ENCODE measurements at regions not wholly inside any gene's neighbourhood (a gene's known extent, or its start where the extent isn't known, plus 50 kb on each side); places are given as distances from the start of the nearest gene placed in this dataset.
"Not testable (repeated sequence)": the region's sequence is repeated elsewhere in the genome, so short reads cannot be mapped to it uniquely, and the experiment has no call there.

- H3K4me1 ChIP-seq (ENCODE audit: control insufficient read depth, insufficient read depth, low read length): no peaks in the 10 kb centered on the region
- POLR2A ChIA-PET: interaction anchor here (0.6 kb wide), 1 partner anchor 33 kb away, joined by 3 read pairs; no protein-coding TSS in a partner anchor
- H3K9me3 ChIP-seq (ENCODE audit: control insufficient read depth, insufficient read depth, low read depth, low read length): no peaks in the 10 kb centered on the region
- in situ Hi-C loops (cut with HindIII; ENCODE audit: low pct_unique_long_range_greater_than_20kb, low sequenced_read_pairs): no loop called here
- DNase-seq (ENCODE audit: low read depth, low spot score) (no peak), ATAC-seq (no peak)
- H3K27ac ChIP-seq (ENCODE audit: low read length): no peak overlapping the region
- no peak for TF ChIP-seq POLR2AphosphoS5 (IDR thresholded peaks at IDR 0.05; ENCODE audit: low read depth, low read length)
- H3K4me3 ChIP-seq (ENCODE audit: low read depth in 2 of 2, low read length in 2 of 2): no peak overlapping the region
- CTCF ChIA-PET: no interaction called here
- no TSS peak for BruUV-seq (replicated peaks)
- H3K36me3 ChIP-seq (ENCODE audit: control insufficient read depth, insufficient read depth, low read length): no peaks in the 10 kb centered on the region
- H3K27me3 ChIP-seq (ENCODE audit: control insufficient read depth, insufficient read depth, low read length): no peaks in the 10 kb centered on the region
- intact Hi-C loops (cut with micrococcal nuclease; ENCODE audit: unreplicated experiment): no loop called here
Measured at GRCh38 chr5:126143622-126144021, 279.6 kb upstream of the GRAMD2B start.

DNA sequence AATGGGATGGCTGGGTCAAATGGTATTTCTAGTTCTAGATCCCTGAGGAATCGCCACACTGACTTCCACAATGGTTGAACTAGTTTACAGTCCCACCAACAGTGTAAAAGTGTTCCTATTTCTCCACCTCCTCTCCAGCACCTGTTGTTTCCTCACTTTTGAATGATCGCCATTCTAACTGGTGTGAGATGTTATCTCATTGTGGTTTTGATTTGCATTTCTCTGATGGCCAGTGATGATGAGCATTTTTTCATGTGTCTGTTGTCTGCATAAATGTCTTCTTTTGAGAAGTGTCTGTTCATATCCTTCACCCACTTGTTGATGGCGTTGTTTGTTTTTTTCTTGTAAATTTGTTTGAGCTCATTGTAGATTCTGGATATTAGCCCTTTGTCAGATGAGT is 272.9 kb upstream of the GRAMD2B start:
- in situ Hi-C loops (cut with HindIII; ENCODE audit: low pct_unique_long_range_greater_than_20kb, low sequenced_read_pairs); H3K4me3 ChIP-seq (ENCODE audit: low read depth in 2 of 2, low read length in 2 of 2); DNase-seq (ENCODE audit: low read depth, low spot score); POLR2A ChIA-PET; H3K36me3 ChIP-seq (ENCODE audit: control insufficient read depth, insufficient read depth, low read length); BruUV-seq (replicated peaks); CTCF ChIA-PET; H3K27me3 ChIP-seq (ENCODE audit: control insufficient read depth, insufficient read depth, low read length); H3K27ac ChIP-seq (ENCODE audit: low read length); H3K4me1 ChIP-seq (ENCODE audit: control insufficient read depth, insufficient read depth, low read length); intact Hi-C loops (cut with micrococcal nuclease; ENCODE audit: unreplicated experiment); ATAC-seq; H3K9me3 ChIP-seq (ENCODE audit: control insufficient read depth, insufficient read depth, low read depth, low read length): not testable (repeated sequence)

DNA sequence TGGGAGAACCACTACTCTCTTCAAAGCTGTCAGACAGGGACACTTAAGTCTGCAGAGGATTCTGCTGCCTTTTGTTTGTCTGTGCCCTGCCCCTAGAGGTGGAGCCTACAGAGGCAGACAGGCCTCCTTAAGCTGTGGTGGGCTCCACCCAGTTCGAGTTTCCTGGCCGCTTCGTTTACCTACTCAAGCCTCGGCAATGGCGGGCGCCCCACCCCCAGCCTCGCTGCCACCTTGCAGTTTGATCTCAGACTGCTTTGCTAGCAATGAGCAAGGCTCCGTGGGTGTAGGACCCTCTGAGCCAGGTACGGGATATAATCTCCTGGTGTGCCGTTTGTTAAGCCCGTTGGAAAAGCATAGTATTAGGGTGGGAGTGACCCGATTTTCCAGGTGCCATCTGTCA is 267.9 kb upstream of the GRAMD2B start:
- H3K27ac ChIP-seq (ENCODE audit: low read length); H3K9me3 ChIP-seq (ENCODE audit: control insufficient read depth, insufficient read depth, low read depth, low read length); H3K4me1 ChIP-seq (ENCODE audit: control insufficient read depth, insufficient read depth, low read length); H3K4me3 ChIP-seq (ENCODE audit: low read depth in 2 of 2, low read length in 2 of 2); in situ Hi-C loops (cut with HindIII; ENCODE audit: low pct_unique_long_range_greater_than_20kb, low sequenced_read_pairs); H3K27me3 ChIP-seq (ENCODE audit: control insufficient read depth, insufficient read depth, low read length); ATAC-seq; CTCF ChIA-PET; BruUV-seq (replicated peaks); H3K36me3 ChIP-seq (ENCODE audit: control insufficient read depth, insufficient read depth, low read length); POLR2A ChIA-PET; DNase-seq (ENCODE audit: low read depth, low spot score); intact Hi-C loops (cut with micrococcal nuclease; ENCODE audit: unreplicated experiment): not testable (repeated sequence)

- in situ Hi-C loops (cut with HindIII; ENCODE audit: low pct_unique_long_range_greater_than_20kb, low sequenced_read_pairs) (no loop called here), intact Hi-C loops (cut with micrococcal nuclease; ENCODE audit: unreplicated experiment) (no loop called here)
- H3K36me3 ChIP-seq (ENCODE audit: control insufficient read depth, insufficient read depth, low read length): no peaks in the 10 kb centered on the region
- H3K4me1 ChIP-seq (ENCODE audit: control insufficient read depth, insufficient read depth, low read length): no peaks in the 10 kb centered on the region
- BruUV-seq (replicated peaks): no TSS peak
- DNase-seq (ENCODE audit: low read depth, low spot score) (no peak), ATAC-seq (no peak)
- ChIA-PET POLR2A (no interaction called here), CTCF (no interaction called here)
- no peak overlapping the region for H3K27ac ChIP-seq (ENCODE audit: low read length)
- peaks cover 8% of the 10 kb centered on the region; the same call in 1 of the 2 replicates for H3K9me3 ChIP-seq (ENCODE audit: control insufficient read depth, insufficient read depth, low read depth, low read length)
- no peak overlapping the region for H3K4me3 ChIP-seq (ENCODE audit: low read depth in 2 of 2, low read length in 2 of 2)
- TF ChIP-seq, protein P1, sequence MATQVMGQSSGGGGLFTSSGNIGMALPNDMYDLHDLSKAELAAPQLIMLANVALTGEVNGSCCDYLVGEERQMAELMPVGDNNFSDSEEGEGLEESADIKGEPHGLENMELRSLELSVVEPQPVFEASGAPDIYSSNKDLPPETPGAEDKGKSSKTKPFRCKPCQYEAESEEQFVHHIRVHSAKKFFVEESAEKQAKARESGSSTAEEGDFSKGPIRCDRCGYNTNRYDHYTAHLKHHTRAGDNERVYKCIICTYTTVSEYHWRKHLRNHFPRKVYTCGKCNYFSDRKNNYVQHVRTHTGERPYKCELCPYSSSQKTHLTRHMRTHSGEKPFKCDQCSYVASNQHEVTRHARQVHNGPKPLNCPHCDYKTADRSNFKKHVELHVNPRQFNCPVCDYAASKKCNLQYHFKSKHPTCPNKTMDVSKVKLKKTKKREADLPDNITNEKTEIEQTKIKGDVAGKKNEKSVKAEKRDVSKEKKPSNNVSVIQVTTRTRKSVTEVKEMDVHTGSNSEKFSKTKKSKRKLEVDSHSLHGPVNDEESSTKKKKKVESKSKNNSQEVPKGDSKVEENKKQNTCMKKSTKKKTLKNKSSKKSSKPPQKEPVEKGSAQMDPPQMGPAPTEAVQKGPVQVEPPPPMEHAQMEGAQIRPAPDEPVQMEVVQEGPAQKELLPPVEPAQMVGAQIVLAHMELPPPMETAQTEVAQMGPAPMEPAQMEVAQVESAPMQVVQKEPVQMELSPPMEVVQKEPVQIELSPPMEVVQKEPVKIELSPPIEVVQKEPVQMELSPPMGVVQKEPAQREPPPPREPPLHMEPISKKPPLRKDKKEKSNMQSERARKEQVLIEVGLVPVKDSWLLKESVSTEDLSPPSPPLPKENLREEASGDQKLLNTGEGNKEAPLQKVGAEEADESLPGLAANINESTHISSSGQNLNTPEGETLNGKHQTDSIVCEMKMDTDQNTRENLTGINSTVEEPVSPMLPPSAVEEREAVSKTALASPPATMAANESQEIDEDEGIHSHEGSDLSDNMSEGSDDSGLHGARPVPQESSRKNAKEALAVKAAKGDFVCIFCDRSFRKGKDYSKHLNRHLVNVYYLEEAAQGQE (IDR thresholded peaks at IDR 0.05; ENCODE audit: insufficient read depth in 1 of 2, low read depth in 2 of 2, low read length in 1 of 2): no peak
- TF ChIP-seq CTCF (IDR thresholded peaks at IDR 0.05) (no peak), TCF7L2 (IDR thresholded peaks at IDR 0.05; ENCODE audit: low read depth, low read length) (no peak), POLR2AphosphoS5 (IDR thresholded peaks at IDR 0.05; ENCODE audit: low read depth, low read length) (no peak), SIN3A (IDR thresholded peaks at IDR 0.05; ENCODE audit: borderline replicate concordance, insufficient read depth, low read depth, low read length) (no peak)
- no peaks in the 10 kb centered on the region for H3K27me3 ChIP-seq (ENCODE audit: control insufficient read depth, insufficient read depth, low read length)
Measured at GRCh38 chr5:126166368-126166767, 256.8 kb upstream of the GRAMD2B start.
